ENCODE measurements at regions not wholly inside any gene's neighbourhood (a gene's known extent, or its start where the extent isn't known, plus 50 kb on each side); places are given as distances from the start of the nearest gene placed in this dataset.
A peak's percentile ranks its signal among the peaks of the same experiment; 100 is the strongest.

- FAIRE-seq: no peak
- no peak for DNase-seq (ENCODE audit: insufficient read length, low spot score)
Measured at GRCh38 chr2:203812294-203813221, 55.0 kb upstream of the CTLA4 start.

GRCh38 chr2:203813684-203814083 is 53.9 kb upstream of the CTLA4 start:
- no peak for FAIRE-seq

GRCh38 chr2:203814661-203815540 is 52.7 kb upstream of the CTLA4 start:
- DNase-seq (ENCODE audit: insufficient read length, low spot score): peak; percentile 71
- peak; percentile 40 for FAIRE-seq

More at GRCh38 chr2:203813684-203814083, 53.9 kb upstream of the CTLA4 start:
- DNase-seq (ENCODE audit: insufficient read length, low spot score): no peak

DNA sequence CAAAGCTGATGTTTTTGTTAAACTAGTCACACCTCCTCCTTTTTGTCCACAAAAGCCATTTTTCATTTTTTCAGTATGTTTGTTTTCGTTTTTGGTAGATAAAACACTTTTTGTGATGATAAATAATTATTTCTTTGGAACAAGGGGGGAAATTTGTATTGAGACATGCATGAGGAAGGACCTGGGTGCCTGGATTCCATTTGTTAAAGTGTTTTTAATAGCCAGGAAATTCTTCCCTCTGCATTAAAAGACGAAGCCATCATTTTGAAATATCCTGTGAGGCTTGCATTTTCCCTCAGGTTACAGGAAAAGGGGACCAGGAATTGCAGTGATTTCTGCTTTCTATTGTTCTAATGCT is 52.1 kb upstream of the CTLA4 start:
- DNase-seq (ENCODE audit: insufficient read length, low spot score) (no peak), FAIRE-seq (no peak)

DNA sequence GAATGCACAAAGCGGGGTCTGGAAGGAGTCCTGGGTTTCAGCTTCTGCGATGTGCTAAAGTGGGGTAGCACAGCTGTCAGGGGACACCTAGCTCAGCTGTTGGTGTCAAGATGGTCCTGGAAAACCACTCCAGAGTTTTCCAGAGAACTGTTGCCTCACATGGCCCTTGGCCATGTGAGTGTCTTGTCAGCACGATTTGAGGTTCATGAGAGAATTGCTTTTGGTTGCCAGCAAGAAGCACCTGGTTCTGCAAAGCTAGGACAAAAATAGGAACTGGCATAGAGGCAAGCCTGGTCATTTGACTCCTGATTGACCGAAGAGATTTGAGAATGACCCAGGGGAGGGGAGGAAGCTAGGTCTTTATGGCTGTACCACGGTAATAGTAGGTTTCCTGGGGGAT is 50.4 kb upstream of the CTLA4 start:
- DNase-seq (ENCODE audit: insufficient read length, low spot score) (no peak), FAIRE-seq (no peak)

Measured in HTR-8/SVneo (cell line).